Caco-2 (cell line): ENCODE measurements at regions not wholly inside any gene's neighbourhood (a gene's known extent, or its start where the extent isn't known, plus 50 kb on each side); places are given as distances from the start of the nearest gene placed in this dataset.

Experiments
- BruUV-seq: library from RNA; stranded (reverse); fragments of 400-500 nt; replicated peaks from 2 replicates; lab custom pipeline; 2021; lab: Mats Ljungman, UMichigan
- CTCF ChIA-PET: fragments of 300-600 bp; sonication (Branson Sonifier 250); formaldehyde crosslinking; loops from one replicate; lab custom pipeline; 2022; ENCODE audit warnings: antibody characterized with exemption; lab: Charles Lee
- POLR2A ChIA-PET: fragments of 300-600 bp; sonication (Branson Sonifier 250); formaldehyde crosslinking; loops from one replicate; lab custom pipeline; 2022; ENCODE audit warnings: antibody characterized with exemption; lab: Charles Lee
- DNase-seq, 2 experiments: peaks; one replicate each; pipeline versions ENCODE4 v3.0.0 to v3.0.0-alpha.2; 2020 to 2022
- H3K27me3 ChIP-seq: replicated peaks from 2 replicates; pipeline ENCODE4 v1.6.0; 2011; ENCODE audit warnings: low read length; ENCODE audit not compliant: control insufficient read depth, insufficient read depth
- H3K36me3 ChIP-seq: 2 replicates; pipeline ENCODE4 v1.5.1; 2011; ENCODE audit warnings: low read length; ENCODE audit not compliant: control insufficient read depth, insufficient read depth
- H3K4me1 ChIP-seq: fragments of 250-450 bp; sonication (Bioruptor Pico); 2 replicates; pipeline ENCODE4 v1.5.1; 2020; ENCODE audit warnings: mild to moderate bottlenecking
- H3K4me3 ChIP-seq: 2 replicates; pipeline ENCODE4 v1.5.1; 2011; ENCODE audit warnings: low read depth, mild to moderate bottlenecking, control low read depth, low read length
- H3K9me3 ChIP-seq: fragments of 250-450 bp; sonication (Bioruptor Pico); 2 replicates; pipeline ENCODE4 v1.5.1; 2020; ENCODE audit warnings: mild to moderate bottlenecking, moderate library complexity
- H3K27ac Mint-ChIP-seq: one replicate; pipeline ENCODE4 v1.8.0; 2022; ENCODE audit warnings: mixed read lengths; ENCODE audit not compliant: unreplicated experiment
- H3K27me3 Mint-ChIP-seq: one replicate; pipeline ENCODE4 v1.8.0; 2022; ENCODE audit warnings: mixed read lengths; ENCODE audit not compliant: insufficient read depth, unreplicated experiment
- H3K36me3 Mint-ChIP-seq: one replicate; pipeline ENCODE4 v1.8.0; 2022; ENCODE audit warnings: mild to moderate bottlenecking, mixed read lengths; ENCODE audit not compliant: insufficient read depth, unreplicated experiment
- H3K4me1 Mint-ChIP-seq: one replicate; pipeline ENCODE4 v1.8.0; 2022; ENCODE audit warnings: low read depth, mixed read lengths; ENCODE audit not compliant: unreplicated experiment
- H3K4me3 Mint-ChIP-seq: one replicate; pipeline ENCODE4 v1.8.0; 2022; ENCODE audit warnings: mild to moderate bottlenecking, moderate library complexity, mixed read lengths; ENCODE audit not compliant: unreplicated experiment
- H3K9me3 Mint-ChIP-seq: one replicate; pipeline ENCODE4 v1.8.0; 2022; ENCODE audit warnings: mixed read lengths; ENCODE audit not compliant: unreplicated experiment
- CTCF ChIP-seq, 2 experiments: fragments of 200-600 bp in 1 of 2; IDR thresholded peaks; 1 replicate in 1 of 2; 2 replicates in 1 of 2; pipeline versions ENCODE4 v1.5.1 to v1.8.0; 2011 to 2022; ENCODE audit warnings: antibody characterized with exemption in 1 of 2, control low read depth in 1 of 2, inconsistent platforms in 1 of 2, low read depth in 1 of 2, low read length in 1 of 2, mild to moderate bottlenecking in 1 of 2, moderate library complexity in 1 of 2; ENCODE audit not compliant: insufficient read depth in 1 of 2, severe bottlenecking in 1 of 2, unreplicated experiment in 1 of 2
- intact Hi-C: fragments of 100-400 bp; cut with micrococcal nuclease; formaldehyde crosslinking; loops from one replicate; pipeline ENCODE4 v1.10.0; 2022; ENCODE audit not compliant: unreplicated experiment

- no peak for DNase-seq
- TF ChIP-seq CTCF (IDR thresholded peaks at IDR 0.05; ENCODE audit: insufficient read depth in 1 of 2, low read depth in 1 of 2, low read length in 1 of 2, severe bottlenecking in 1 of 2, unreplicated experiment in 1 of 2), result no peak
- intact Hi-C loops, result no loop called here
- Histone ChIP-seq H3K36me3 (no peaks in the 10 kb centered on the region), H3K4me3 (no peak overlapping the region), H3K27me3 (no peaks in the 10 kb centered on the region), H3K9me3 (no peaks in the 10 kb centered on the region), H3K4me1 (no peaks in the 10 kb centered on the region)
- no TSS peak for BruUV-seq
- ChIA-PET CTCF (no interaction called here), POLR2A (no interaction called here)
- Mint-ChIP-seq H3K4me1 (no peaks in the 10 kb centered on the region), H3K36me3 (no peaks in the 10 kb centered on the region), H3K9me3 (no peaks in the 10 kb centered on the region), H3K27ac (no peak overlapping the region), H3K27me3 (no peaks in the 10 kb centered on the region), H3K4me3 (no peak overlapping the region)
Observed at GRCh38 chr1:184870319-184870718, 104.0 kb downstream of the NIBAN1 start.

- Mint-ChIP-seq H3K4me3 (no peak overlapping the region), H3K27ac (no peak overlapping the region), H3K9me3 (no peaks in the 10 kb centered on the region), H3K36me3 (no peaks in the 10 kb centered on the region), H3K4me1 (peaks cover 1% of the 10 kb centered on the region), H3K27me3 (no peaks in the 10 kb centered on the region)
- ChIA-PET POLR2A (no interaction called here), CTCF (no interaction called here)
- intact Hi-C loops, result no loop called here
- TF ChIP-seq CTCF (IDR thresholded peaks at IDR 0.05; ENCODE audit: insufficient read depth in 1 of 2, low read depth in 1 of 2, low read length in 1 of 2, severe bottlenecking in 1 of 2, unreplicated experiment in 1 of 2), result no peak
- H3K36me3 ChIP-seq, result no peaks in the 10 kb centered on the region
- H3K4me1 ChIP-seq, result no peaks in the 10 kb centered on the region
- DNase-seq, result no peak
- no peak overlapping the region for H3K4me3 ChIP-seq
- no TSS peak for BruUV-seq
- H3K9me3 ChIP-seq, result no peaks in the 10 kb centered on the region
- H3K27me3 ChIP-seq, result no peaks in the 10 kb centered on the region
Observed at GRCh38 chr1:184867866-184868689, 106.2 kb downstream of the NIBAN1 start.

GRCh38 chr1:184866991-184867788 is 107.1 kb downstream of the NIBAN1 start:
- Histone ChIP-seq H3K27me3 (no peaks in the 10 kb centered on the region), H3K4me3 (no peak overlapping the region), H3K9me3 (no peaks in the 10 kb centered on the region), H3K4me1 (no peaks in the 10 kb centered on the region), H3K36me3 (no peaks in the 10 kb centered on the region)
- POLR2A ChIA-PET, result no interaction called here
- Mint-ChIP-seq H3K9me3 (no peaks in the 10 kb centered on the region), H3K27me3 (no peaks in the 10 kb centered on the region), H3K4me3 (no peak overlapping the region), H3K27ac (no peak overlapping the region), H3K4me1 (peaks cover 6% of the 10 kb centered on the region), H3K36me3 (no peaks in the 10 kb centered on the region)
- CTCF ChIA-PET, result no interaction called here
- DNase-seq, result no peak
- intact Hi-C loops, result no loop called here
- no peak for TF ChIP-seq CTCF (IDR thresholded peaks at IDR 0.05; ENCODE audit: insufficient read depth in 1 of 2, low read depth in 1 of 2, low read length in 1 of 2, severe bottlenecking in 1 of 2, unreplicated experiment in 1 of 2)
- BruUV-seq, result no TSS peak
